Neuronal stem cell (in vitro differentiated cells): ENCODE measurements at regions not wholly inside any gene's neighbourhood (a gene's known extent, or its start where the extent isn't known, plus 50 kb on each side); places are given as distances from the start of the nearest gene placed in this dataset.
A peak's percentile ranks its signal among the peaks of the same experiment; 100 is the strongest.

ENCODE experiments used
- DNase-seq: peaks from one replicate; pipeline ENCODE4 v3.0.0-alpha.2; 2013; ENCODE audit warnings: low spot score
- H2AFZ ChIP-seq: one replicate; pipeline ENCODE4 v1.6.1; 2013; ENCODE audit warnings: mild to moderate bottlenecking, low read length, inconsistent platforms
- H2AK5ac ChIP-seq: 2 replicates; pipeline ENCODE4 v1.6.1; 2013; ENCODE audit warnings: low read depth, mild to moderate bottlenecking, inconsistent platforms, low read length, moderate library complexity, mixed read lengths
- H2BK120ac ChIP-seq: 2 replicates; pipeline ENCODE4 v1.6.1; 2013; ENCODE audit warnings: low read depth, mild to moderate bottlenecking, inconsistent platforms, low read length, moderate library complexity, mixed read lengths
- H2BK12ac ChIP-seq: one replicate; pipeline ENCODE4 v1.6.1; 2013; ENCODE audit warnings: low read length, inconsistent platforms
- H2BK15ac ChIP-seq: 2 replicates; pipeline ENCODE4 v1.6.1; 2013; ENCODE audit warnings: mild to moderate bottlenecking, low read length, inconsistent platforms, mixed read lengths
- H2BK5ac ChIP-seq: one replicate; pipeline ENCODE4 v1.6.1; 2013; ENCODE audit warnings: inconsistent platforms, mild to moderate bottlenecking, low read length, moderate library complexity
- H3K14ac ChIP-seq: one replicate; pipeline ENCODE4 v1.6.1; 2013; ENCODE audit warnings: low read length, inconsistent platforms
- H3K18ac ChIP-seq: 2 replicates; pipeline ENCODE4 v1.6.1; 2013; ENCODE audit warnings: low read length, inconsistent platforms
- H3K23ac ChIP-seq: 2 replicates; pipeline ENCODE4 v1.6.1; 2013; ENCODE audit warnings: low read depth, mild to moderate bottlenecking, mixed read lengths, low read length, inconsistent platforms; ENCODE audit not compliant: poor library complexity
- H3K27ac ChIP-seq: replicated peaks from 3 replicates; pipeline ENCODE4 v1.5.1; 2013; ENCODE audit warnings: low read length, inconsistent platforms
- H3K27me3 ChIP-seq, 3 experiments: 2 replicates each; pipeline ENCODE4 v1.6.1; 2013; ENCODE audit warnings: low read length in 3 of 3, mild to moderate bottlenecking in 2 of 3, inconsistent platforms in 1 of 3, low read depth in 1 of 3, mixed read lengths in 1 of 3, moderate library complexity in 1 of 3; ENCODE audit not compliant: control insufficient read depth in 3 of 3, insufficient read depth in 3 of 3
- H3K36me3 ChIP-seq, 2 donors: replicated peaks in 1 of 2; 2 replicates each; pipeline ENCODE4 v1.6.1; 2013; ENCODE audit warnings: low read length in 2 of 2; ENCODE audit not compliant: control insufficient read depth in 2 of 2, insufficient read depth in 2 of 2
- H3K4ac ChIP-seq: 2 replicates; pipeline ENCODE4 v1.6.1; 2013; ENCODE audit warnings: inconsistent platforms, mild to moderate bottlenecking, low read length, moderate library complexity
- H3K4me1 ChIP-seq, 2 donors: 1 replicate in 1 of 2; 2 replicates in 1 of 2; pipeline ENCODE4 v1.6.1; 2013; ENCODE audit warnings: low read length in 2 of 2, low read depth in 1 of 2; ENCODE audit not compliant: control insufficient read depth in 2 of 2, insufficient read depth in 1 of 2
- H3K4me2 ChIP-seq: one replicate; pipeline ENCODE4 v1.6.1; 2013; ENCODE audit warnings: mild to moderate bottlenecking, low read length, inconsistent platforms; ENCODE audit not compliant: insufficient read depth, poor library complexity, severe bottlenecking
- H3K4me3 ChIP-seq, 2 donors: 2 replicates each; pipeline ENCODE4 v1.5.1; 2013; ENCODE audit warnings: low read length in 2 of 2, mild to moderate bottlenecking in 2 of 2, inconsistent platforms in 1 of 2, moderate library complexity in 1 of 2
- H3K79me1 ChIP-seq: one replicate; pipeline ENCODE4 v1.6.1; 2013; ENCODE audit warnings: low read depth, mild to moderate bottlenecking, inconsistent platforms, low read length, moderate library complexity
- H3K9ac ChIP-seq: one replicate; pipeline ENCODE4 v1.6.1; 2013; ENCODE audit warnings: mild to moderate bottlenecking, low read depth, low read length, inconsistent platforms; ENCODE audit not compliant: poor library complexity
- H3K9me3 ChIP-seq, 2 donors: replicated peaks in 1 of 2; 2 replicates each; pipeline versions ENCODE3 to v1.6.1; 2013; ENCODE audit warnings: low read length in 2 of 2, mild to moderate bottlenecking in 2 of 2, inconsistent platforms in 1 of 2, low read depth in 1 of 2, mixed read lengths in 1 of 2, moderate library complexity in 1 of 2; ENCODE audit not compliant: control insufficient read depth in 2 of 2, insufficient read depth in 1 of 2
- H4K8ac ChIP-seq: one replicate; pipeline ENCODE4 v1.6.1; 2013; ENCODE audit warnings: low read depth, mild to moderate bottlenecking, inconsistent platforms, low read length, moderate library complexity
- H4K91ac ChIP-seq: one replicate; pipeline ENCODE4 v1.6.1; 2013; ENCODE audit warnings: low read length, low read depth, mild to moderate bottlenecking, inconsistent platforms; ENCODE audit not compliant: poor library complexity
- WGBS, 2 donors: extraction: QIAGEN DNeasy Blood & Tissue Kit; methylation state at CpG; one replicate each; pipeline ENCODE4 v1.1.7; 2013; ENCODE audit warnings: missing lambda C conversion rate in 2 of 2, mixed read lengths in 1 of 2; ENCODE audit not compliant: insufficient read length in 2 of 2, insufficient replicate concordance in 1 of 2; ENCODE audit errors: extremely low coverage in 2 of 2; 5-methylcytosine and 5-hydroxymethylcytosine counted together

DNA sequence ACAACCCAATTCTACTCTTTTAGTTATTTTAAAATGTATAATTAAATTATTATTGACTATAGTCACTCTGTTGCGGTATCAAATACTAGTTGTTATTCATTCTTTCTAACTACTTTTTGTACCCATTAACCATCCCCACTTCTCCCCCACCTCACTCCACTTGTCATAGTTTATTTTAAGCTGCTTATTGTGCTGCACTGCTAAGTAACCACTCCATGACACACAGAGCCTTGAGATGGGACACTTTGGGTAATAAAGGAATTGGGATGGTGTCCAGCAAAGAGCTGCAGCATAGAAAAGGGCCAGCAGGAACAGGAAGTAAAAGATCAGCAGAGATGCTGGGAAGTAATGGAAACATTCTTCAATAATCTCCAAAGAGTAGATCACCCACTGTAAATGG, 123.0 kb downstream of the RPS29 start:
- H4K91ac ChIP-seq: no peak overlapping the region
- no peak overlapping the region for H3K23ac ChIP-seq
- no peak overlapping the region for H4K8ac ChIP-seq
- no peak overlapping the region for H3K14ac ChIP-seq
- no peak overlapping the region for H2BK5ac ChIP-seq
- no peak overlapping the region for H3K4ac ChIP-seq
- H3K27ac ChIP-seq: no peak overlapping the region
- WGBS, 2 donors: no CpG with 5 or more reads among the region's 1 CpG
- H2AFZ ChIP-seq: no peak overlapping the region
- no peaks in the 10 kb centered on the region for H3K36me3 ChIP-seq
- H2BK15ac ChIP-seq: no peak overlapping the region
- H3K9me3 ChIP-seq: no peaks in the 10 kb centered on the region
- no peak overlapping the region for H2BK12ac ChIP-seq
- no peaks in the 10 kb centered on the region for H3K27me3 ChIP-seq
- no peak overlapping the region for H3K4me2 ChIP-seq
- no peak for DNase-seq
- no peaks in the 10 kb centered on the region for H3K79me1 ChIP-seq
- no peak overlapping the region for H3K9ac ChIP-seq
- H3K18ac ChIP-seq: no peak overlapping the region
- H3K4me1 ChIP-seq: no peaks in the 10 kb centered on the region
- H2BK120ac ChIP-seq: no peak overlapping the region
- H3K4me3 ChIP-seq: no peak overlapping the region
- H2AK5ac ChIP-seq: no peak overlapping the region

DNA sequence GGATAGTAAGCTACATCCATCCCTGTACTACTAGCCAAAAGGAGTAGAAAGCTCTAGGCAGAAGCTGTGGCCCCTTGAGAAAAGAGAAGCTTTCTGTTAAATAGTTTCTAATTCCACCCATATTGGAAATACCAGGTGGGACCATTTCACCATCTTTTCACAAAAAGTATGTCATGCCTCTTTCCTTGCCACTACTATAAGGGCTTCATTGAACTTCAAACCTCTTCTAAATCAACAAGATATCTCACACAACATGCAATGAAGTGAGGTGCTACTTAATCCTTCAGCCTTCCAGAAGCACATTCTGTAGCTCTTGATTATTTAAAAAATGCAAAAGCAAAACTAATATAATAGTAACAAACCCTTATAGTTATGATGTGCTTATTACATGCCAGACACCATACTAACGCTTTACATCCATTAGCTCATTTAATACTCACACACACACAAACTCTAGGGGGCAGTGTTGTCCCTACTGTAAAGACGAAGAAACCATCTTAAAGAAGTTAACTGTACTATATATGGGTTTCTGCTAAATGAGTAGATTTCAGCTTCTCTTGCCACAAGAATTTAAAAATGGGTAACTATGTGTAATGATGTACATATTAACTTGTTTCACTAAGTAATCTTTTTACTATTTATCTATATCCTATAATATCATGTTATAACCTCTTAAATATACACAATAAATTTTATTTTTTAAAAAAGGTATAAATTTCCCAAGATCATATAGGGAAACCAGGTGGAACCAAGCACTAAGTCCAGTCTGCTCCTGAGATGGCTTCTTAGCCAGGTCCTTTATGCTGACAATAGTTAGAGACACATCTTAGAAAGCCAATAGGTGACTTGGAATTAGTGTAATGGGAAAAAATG, 124.4 kb downstream of the RPS29 start:
- no peaks in the 10 kb centered on the region for H3K79me1 ChIP-seq
- H3K4me2 ChIP-seq: no peak overlapping the region
- no CpG with 5 or more reads among the region's 2 CpGs for WGBS, 2 donors
- no peak overlapping the region for H2AK5ac ChIP-seq
- H2AFZ ChIP-seq: no peak overlapping the region
- no peak overlapping the region for H3K4ac ChIP-seq
- H3K18ac ChIP-seq: no peak overlapping the region
- no peak overlapping the region for H3K14ac ChIP-seq
- no peak overlapping the region for H3K4me3 ChIP-seq
- no peaks in the 10 kb centered on the region for H3K4me1 ChIP-seq
- no peak overlapping the region for H2BK15ac ChIP-seq
- H3K27ac ChIP-seq: no peak overlapping the region
- H3K27me3 ChIP-seq: no peaks in the 10 kb centered on the region
- no peak overlapping the region for H3K9ac ChIP-seq
- peak; percentile 15 for DNase-seq
- H2BK5ac ChIP-seq: no peak overlapping the region
- H2BK12ac ChIP-seq: no peak overlapping the region
- no peaks in the 10 kb centered on the region for H3K36me3 ChIP-seq
- no peak overlapping the region for H4K91ac ChIP-seq
- H3K9me3 ChIP-seq: no peaks in the 10 kb centered on the region
- H3K23ac ChIP-seq: no peak overlapping the region
- no peak overlapping the region for H2BK120ac ChIP-seq
- no peak overlapping the region for H4K8ac ChIP-seq

DNA sequence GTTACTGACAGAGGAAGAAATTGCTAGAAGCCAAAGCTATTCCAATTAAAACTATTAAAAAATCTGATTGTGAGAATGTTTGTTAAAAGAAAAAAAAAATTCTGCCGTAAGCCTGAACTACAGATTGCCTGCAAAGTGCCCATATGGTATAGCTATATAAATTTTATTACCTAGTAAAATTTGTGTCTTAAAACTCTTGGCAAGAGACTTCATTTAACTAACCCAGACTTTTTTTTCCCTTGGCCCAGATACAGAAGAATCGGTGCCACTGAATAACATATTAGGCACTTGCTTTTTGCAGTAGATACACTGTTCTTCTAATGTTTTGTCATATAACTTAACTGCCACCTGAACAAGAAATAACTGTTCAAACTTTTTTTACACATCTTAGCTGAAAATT, 125.5 kb downstream of the RPS29 start:
- WGBS, 2 donors: no CpG with 5 or more reads among the region's 2 CpGs
- Histone ChIP-seq H3K9me3 (no peaks in the 10 kb centered on the region), H3K4ac (no peak overlapping the region), H3K36me3 (no peaks in the 10 kb centered on the region), H2BK5ac (no peak overlapping the region), H2AK5ac (no peak overlapping the region), H4K8ac (no peak overlapping the region), H2BK15ac (no peak overlapping the region), H3K14ac (no peak overlapping the region), H3K4me1 (no peaks in the 10 kb centered on the region), H3K4me3 (no peak overlapping the region), H2BK120ac (no peak overlapping the region), H3K27ac (no peak overlapping the region), H4K91ac (no peak overlapping the region), H3K4me2 (no peak overlapping the region), H3K23ac (no peak overlapping the region), H3K9ac (no peak overlapping the region), H3K27me3 (no peaks in the 10 kb centered on the region), H3K18ac (no peak overlapping the region), H3K79me1 (no peaks in the 10 kb centered on the region), H2AFZ (no peak overlapping the region), H2BK12ac (no peak overlapping the region)
- DNase-seq: no peak

DNA sequence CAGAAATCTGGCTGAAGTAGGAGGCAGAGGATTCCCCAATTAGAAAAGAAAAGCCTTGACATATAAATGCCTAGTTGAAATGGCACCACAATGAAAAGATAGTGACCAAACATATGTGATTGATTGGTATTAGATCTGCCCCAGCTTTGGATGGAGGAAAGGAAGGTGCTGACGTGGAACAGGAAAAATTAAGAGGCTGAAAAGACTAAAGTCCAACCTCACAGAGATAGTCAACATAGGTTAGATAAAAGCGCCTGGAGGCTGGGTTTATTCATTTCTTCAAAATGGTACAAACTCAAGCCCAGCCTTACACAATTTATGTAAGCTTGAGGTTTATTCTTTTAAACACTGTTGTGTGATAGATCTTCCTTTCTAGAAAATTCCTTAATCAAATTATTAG, 129.6 kb downstream of the RPS29 start:
- Histone ChIP-seq H3K4me3 (no peak overlapping the region), H3K14ac (no peak overlapping the region), H3K18ac (no peak overlapping the region), H3K79me1 (no peaks in the 10 kb centered on the region), H3K9ac (no peak overlapping the region), H2BK5ac (no peak overlapping the region), H3K27ac (no peak overlapping the region), H3K9me3 (no peaks in the 10 kb centered on the region), H4K8ac (no peak overlapping the region), H3K4ac (no peak overlapping the region), H3K36me3 (no peaks in the 10 kb centered on the region), H3K27me3 (no peaks in the 10 kb centered on the region), H3K23ac (no peak overlapping the region), H3K4me2 (no peak overlapping the region), H2BK15ac (no peak overlapping the region), H2BK120ac (no peak overlapping the region), H2BK12ac (no peak overlapping the region), H2AFZ (no peak overlapping the region), H3K4me1 (no peaks in the 10 kb centered on the region), H2AK5ac (no peak overlapping the region), H4K91ac (no peak overlapping the region)
- no peak for DNase-seq
- WGBS, 2 donors: no CpG with 5 or more reads among the region's 2 CpGs
